ENCODE measurements at regions not wholly inside any gene's neighbourhood (a gene's known extent, or its start where the extent isn't known, plus 50 kb on each side); places are given as distances from the start of the nearest gene placed in this dataset.

- H3K4me3 ChIP-seq (replicated peaks in 1 of 2; ENCODE audit: low read depth in 1 of 2, low read length in 2 of 2) = no peak overlapping the region
- H3K27ac ChIP-seq (ENCODE audit: low read depth, low read length) = no peak overlapping the region
- no peak for ATAC-seq
- ChIA-PET CTCF (no interaction called here), RAD21 (ENCODE audit: low non-redundant PET in 1 of 2, low total read pairs in 2 of 2, uncharacterized antibody in 2 of 2, unreplicated experiment in 2 of 2) (no interaction called here), POLR2A (no interaction called here)
- H3K79me2 ChIP-seq (ENCODE audit: insufficient read depth, low read length) = no peaks in the 10 kb centered on the region
- no peaks in the 10 kb centered on the region for H3K9me2 ChIP-seq (ENCODE audit: insufficient read depth)
- no peak overlapping the region for H2AFZ ChIP-seq (ENCODE audit: low read depth, low read length, poor library complexity, severe bottlenecking)
- H3K27me3 ChIP-seq (ENCODE audit: insufficient read depth, low read length) = no peaks in the 10 kb centered on the region
- no peak overlapping the region for H3K9ac ChIP-seq (ENCODE audit: low read length)
- no peak overlapping the region for H3K4me2 ChIP-seq (ENCODE audit: low read length)
- no peaks in the 10 kb centered on the region for H3K9me3 ChIP-seq (ENCODE audit: control insufficient read depth in 1 of 2, insufficient read depth in 1 of 2, low read depth in 1 of 2, low read length in 2 of 2)
- H3K4me1 ChIP-seq (ENCODE audit: control insufficient read depth in 1 of 2, insufficient read depth in 2 of 2, low read length in 2 of 2) = no peaks in the 10 kb centered on the region
- no peak for DNase-seq (ENCODE audit: low read depth, low spot score)
- H3K36me3 ChIP-seq (ENCODE audit: control insufficient read depth in 1 of 2, insufficient read depth in 2 of 2, low read length in 2 of 2) = no peaks in the 10 kb centered on the region
- no TSS peak for BruUV-seq (replicated peaks)
- TF ChIP-seq YY1 (IDR thresholded peaks at IDR 0.05; ENCODE audit: extremely low read depth, insufficient replicate concordance, low read depth, low read length) = no peak
- TF ChIP-seq ATF3 (IDR thresholded peaks at IDR 0.05) = no peak
- no peak for TF ChIP-seq POLR2A (IDR thresholded peaks at IDR 0.05; ENCODE audit: borderline replicate concordance, extremely low read depth, insufficient read depth, insufficient read length)
- intact Hi-C loops (cut with micrococcal nuclease) = no loop called here
- H4K20me1 ChIP-seq (ENCODE audit: insufficient read depth) = no peaks in the 10 kb centered on the region; the same call in 1 of the 2 replicates
Observed at GRCh38 chr5:67648201-67648671, 451.6 kb upstream of the CD180 start.

- Histone ChIP-seq H3K27me3 (ENCODE audit: insufficient read depth, low read length) (no peaks in the 10 kb centered on the region), H3K36me3 (ENCODE audit: control insufficient read depth in 1 of 2, insufficient read depth in 2 of 2, low read length in 2 of 2) (no peaks in the 10 kb centered on the region), H3K9me3 (ENCODE audit: control insufficient read depth in 1 of 2, insufficient read depth in 1 of 2, low read depth in 1 of 2, low read length in 2 of 2) (no peaks in the 10 kb centered on the region), H3K27ac (ENCODE audit: low read depth, low read length) (no peak overlapping the region), H3K79me2 (ENCODE audit: insufficient read depth, low read length) (no peaks in the 10 kb centered on the region), H3K9me2 (ENCODE audit: insufficient read depth) (no peaks in the 10 kb centered on the region), H3K4me3 (replicated peaks in 1 of 2; ENCODE audit: low read depth in 1 of 2, low read length in 2 of 2) (no peak overlapping the region), H2AFZ (ENCODE audit: low read depth, low read length, poor library complexity, severe bottlenecking) (no peak overlapping the region), H3K9ac (ENCODE audit: low read length) (no peak overlapping the region), H3K4me2 (ENCODE audit: low read length) (no peak overlapping the region), H3K4me1 (ENCODE audit: control insufficient read depth in 1 of 2, insufficient read depth in 2 of 2, low read length in 2 of 2) (no peaks in the 10 kb centered on the region), H4K20me1 (ENCODE audit: insufficient read depth) (no peaks in the 10 kb centered on the region; the same call in 1 of the 2 replicates)
- TF ChIP-seq ZFX (IDR thresholded peaks at IDR 0.05) = no peak
- no peak for TF ChIP-seq CEBPB (IDR thresholded peaks at IDR 0.05; ENCODE audit: low read depth)
- no peak for TF ChIP-seq EZH2phosphoT487 (IDR thresholded peaks at IDR 0.05; ENCODE audit: borderline replicate concordance)
- no peak for TF ChIP-seq TCF7L2 (IDR thresholded peaks at IDR 0.05; ENCODE audit: borderline replicate concordance, extremely low read depth, insufficient read depth, insufficient read length)
- no peak for TF ChIP-seq ZNF274 (IDR thresholded peaks at IDR 0.05; ENCODE audit: low read depth, low read length)
- no peak for TF ChIP-seq CTCF (IDR thresholded peaks at IDR 0.05 in 2 of 3, conservative IDR thresholded peaks at IDR 0.05 in 1 of 3; ENCODE audit: borderline replicate concordance in 1 of 3, insufficient read depth in 1 of 3, low read depth in 2 of 3, low read length in 2 of 3)
- TF ChIP-seq JUND (IDR thresholded peaks at IDR 0.05) = no peak
- no peak for TF ChIP-seq RAD21 (IDR thresholded peaks at IDR 0.05; ENCODE audit: low read depth)
- no peak for TF ChIP-seq ATF3 (IDR thresholded peaks at IDR 0.05)
- CTCF ChIA-PET = no interaction called here
- BruUV-seq (replicated peaks) = no TSS peak
- ATAC-seq (no peak), DNase-seq (ENCODE audit: low read depth, low spot score) (no peak)
- POLR2A ChIA-PET = no interaction called here
- intact Hi-C loops (cut with micrococcal nuclease) = no loop called here
- RAD21 ChIA-PET (ENCODE audit: low non-redundant PET in 1 of 2, low total read pairs in 2 of 2, uncharacterized antibody in 2 of 2, unreplicated experiment in 2 of 2) = no interaction called here
Observed at GRCh38 chr5:67647772-67648171, 451.2 kb upstream of the CD180 start.
